IPS-18c (cell line): ENCODE measurements at regions not wholly inside any gene's neighbourhood (a gene's known extent, or its start where the extent isn't known, plus 50 kb on each side); places are given as distances from the start of the nearest gene placed in this dataset.
"Not testable (repeated sequence)": the region's sequence is repeated elsewhere in the genome, so short reads cannot be mapped to it uniquely, and the experiment has no call there.

Experiments used
- H3K4me3 ChIP-seq: 2 replicates; pipeline ENCODE4 v1.7.0; 2013; ENCODE audit warnings: low read depth, mild to moderate bottlenecking, low read length, moderate library complexity; ENCODE audit not compliant: insufficient read depth
- H3K9me3 ChIP-seq: one replicate; pipeline ENCODE4 v1.6.1; 2013; ENCODE audit warnings: mild to moderate bottlenecking, low read length, moderate library complexity; ENCODE audit not compliant: control insufficient read depth, insufficient read depth

DNA sequence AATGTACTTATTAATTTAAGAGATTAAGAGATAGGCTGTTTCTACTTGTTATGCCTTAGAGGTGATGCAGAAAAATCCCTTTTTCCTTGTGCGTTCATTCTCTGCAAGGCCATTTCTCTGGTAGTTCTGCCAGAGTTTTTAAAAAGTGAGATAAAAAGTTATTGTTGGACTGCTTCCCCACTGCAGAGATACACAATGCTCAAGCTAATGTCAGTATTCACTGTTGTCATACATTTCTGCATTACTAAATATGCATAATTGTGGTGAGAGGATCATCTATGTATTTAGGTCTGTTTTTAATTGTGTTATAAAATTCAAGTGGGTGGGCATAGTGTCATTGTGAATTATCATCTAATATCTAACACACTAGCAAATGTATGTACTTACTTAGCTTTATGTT is 600.4 kb downstream of the HTR1B start:
- Histone ChIP-seq H3K4me3 (no peak overlapping the region), H3K9me3 (no peaks in the 10 kb centered on the region)

DNA sequence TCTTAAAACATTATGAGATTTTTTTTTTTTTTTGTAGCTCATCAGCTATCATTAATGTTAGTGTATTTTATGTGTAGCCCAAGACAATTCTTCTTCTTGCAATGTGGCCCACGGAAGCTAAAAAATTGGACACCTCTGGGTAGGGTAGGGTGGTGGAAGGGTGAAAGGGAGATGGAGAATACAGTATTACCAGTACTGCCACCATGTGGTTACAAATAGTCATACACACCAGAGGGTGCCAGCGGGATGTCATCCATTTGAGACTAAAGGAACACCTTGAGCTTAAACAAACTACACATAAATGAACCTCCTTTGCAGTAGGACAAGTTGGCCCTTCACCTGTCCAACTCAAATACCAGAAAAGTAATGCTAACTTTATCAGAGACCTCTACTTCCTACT is 601.9 kb downstream of the HTR1B start:
- no peak overlapping the region for H3K4me3 ChIP-seq
- H3K9me3 ChIP-seq, result no peaks in the 10 kb centered on the region

DNA sequence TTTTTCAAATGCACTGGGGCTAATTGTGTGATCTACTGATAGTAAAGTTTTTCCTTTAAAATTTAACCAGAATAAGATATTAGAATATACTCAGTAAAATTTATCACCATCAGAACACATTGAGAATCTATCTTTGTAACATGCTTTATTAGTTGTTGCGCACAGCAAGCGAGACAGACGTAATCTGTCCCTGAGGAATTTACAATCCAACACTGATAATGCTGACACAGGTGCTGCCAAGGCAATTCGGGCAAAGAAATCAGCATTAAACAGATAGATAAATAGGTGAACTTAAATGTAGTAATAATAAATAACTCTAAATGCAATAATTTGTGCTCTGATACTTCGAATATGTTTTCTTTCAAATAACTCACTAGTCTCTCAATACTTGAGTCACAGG is 607.2 kb downstream of the HTR1B start:
- no peak overlapping the region for H3K4me3 ChIP-seq
- no peaks in the 10 kb centered on the region for H3K9me3 ChIP-seq

DNA sequence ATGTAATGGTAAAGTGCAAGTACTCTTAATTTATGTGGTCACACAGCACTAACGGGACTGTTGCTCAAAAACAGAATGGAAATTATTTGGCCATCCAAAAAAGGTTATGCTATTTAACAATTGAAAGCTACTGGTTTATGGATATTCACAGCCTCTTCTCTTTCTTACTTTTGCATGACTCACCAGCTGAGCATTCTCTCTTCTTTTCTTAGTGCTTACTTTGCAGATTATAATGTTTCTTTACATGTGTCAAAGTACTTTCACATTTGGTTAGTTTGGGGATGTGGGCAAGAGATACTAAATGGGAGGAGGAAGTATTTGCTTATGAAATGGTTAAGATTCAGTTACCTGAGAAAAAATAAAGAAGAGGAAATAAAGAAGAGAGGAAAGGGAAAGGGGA is 610.5 kb downstream of the HTR1B start:
- H3K9me3 ChIP-seq, result no peaks in the 10 kb centered on the region
- no peak overlapping the region for H3K4me3 ChIP-seq

DNA sequence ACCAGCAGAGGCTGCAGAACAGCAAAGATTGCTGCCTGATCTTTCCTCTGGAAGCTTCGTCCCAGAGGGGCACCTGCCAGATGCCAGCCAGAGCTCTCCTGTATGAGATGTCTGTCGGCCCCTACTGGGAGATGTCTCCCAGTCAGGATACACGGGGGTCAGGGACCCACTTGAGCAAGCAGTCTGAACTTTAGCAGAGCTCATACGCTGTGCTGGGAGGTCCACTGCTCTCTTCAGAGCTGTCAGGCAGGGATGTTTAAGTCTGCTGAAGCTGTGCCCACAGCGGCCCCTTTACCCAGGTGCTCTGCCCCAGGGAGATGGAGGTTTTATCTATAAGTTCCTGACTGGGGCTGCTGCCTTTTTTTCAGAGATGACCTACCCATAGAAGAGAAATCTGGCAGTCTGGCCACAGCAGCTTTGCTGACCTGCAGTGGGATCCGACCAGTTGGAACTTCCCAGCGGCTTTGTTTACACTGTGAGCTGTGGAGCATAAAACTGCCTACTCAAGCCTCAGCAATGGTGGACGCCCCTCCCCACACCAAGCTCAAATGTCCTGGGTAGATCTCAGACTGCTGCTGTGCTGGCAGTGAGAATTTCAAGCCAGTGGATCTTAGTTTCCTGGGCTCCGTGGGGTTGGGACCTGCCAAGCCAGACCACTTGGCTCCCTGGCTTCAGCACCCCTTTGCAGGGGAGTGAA is 613.9 kb downstream of the HTR1B start:
- H3K4me3 ChIP-seq, H3K9me3 ChIP-seq: not testable (repeated sequence)

DNA sequence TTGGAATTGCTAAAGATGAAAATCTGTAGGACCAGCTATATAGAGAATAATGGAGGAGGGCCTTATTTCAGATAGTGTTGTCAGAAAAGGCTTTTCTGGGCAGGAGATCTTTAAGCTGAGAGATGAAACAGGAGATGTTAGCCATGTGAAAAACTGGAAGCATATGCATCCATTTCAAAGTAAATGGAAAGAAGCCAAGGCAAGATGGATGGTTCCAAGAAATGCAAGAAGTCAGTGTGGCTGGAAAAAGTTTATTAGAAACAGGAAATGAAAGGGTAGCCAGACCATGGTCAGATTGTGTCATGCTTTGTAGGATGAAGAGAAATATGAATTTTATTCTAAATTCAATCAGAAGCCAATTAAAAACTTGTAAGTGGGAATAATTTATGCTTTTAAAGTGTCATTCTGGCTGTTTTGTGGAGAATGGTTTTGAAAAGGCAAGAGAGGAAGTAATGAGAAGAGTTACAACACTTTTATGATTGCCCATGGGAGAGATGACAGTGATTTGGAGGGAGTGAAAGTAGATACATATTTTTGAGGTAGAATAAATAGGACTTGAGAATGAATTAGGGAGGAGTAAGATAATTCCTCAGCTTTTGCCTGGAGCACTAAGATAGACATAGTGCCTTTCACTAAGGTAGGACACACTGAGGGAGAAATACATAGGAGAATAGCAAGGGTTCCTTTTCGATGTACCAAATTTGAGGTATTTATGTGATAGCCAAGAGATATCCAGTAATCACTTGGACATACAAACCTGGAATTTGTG is 620.1 kb downstream of the HTR1B start:
- no peak overlapping the region for H3K4me3 ChIP-seq
- no peaks in the 10 kb centered on the region for H3K9me3 ChIP-seq

DNA sequence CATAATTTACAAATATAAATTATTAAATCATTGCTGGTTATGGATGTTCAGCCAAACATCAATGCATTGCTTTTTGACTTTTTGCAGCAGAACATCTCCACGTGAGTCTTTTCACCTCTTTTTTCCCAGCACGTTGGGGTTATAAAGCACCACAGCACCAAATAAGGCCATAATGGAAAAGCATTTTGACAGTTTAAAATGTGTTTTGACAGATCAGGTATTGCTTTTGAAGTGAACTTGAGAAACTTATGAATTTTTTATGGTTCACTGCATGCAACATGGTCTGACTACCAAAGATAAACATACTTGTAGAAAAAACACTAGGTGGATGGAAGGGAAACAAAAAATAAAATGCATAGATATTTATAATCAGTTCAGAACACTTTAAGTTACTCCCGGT is 622.4 kb downstream of the HTR1B start:
- Histone ChIP-seq H3K9me3 (no peaks in the 10 kb centered on the region), H3K4me3 (no peak overlapping the region)

DNA sequence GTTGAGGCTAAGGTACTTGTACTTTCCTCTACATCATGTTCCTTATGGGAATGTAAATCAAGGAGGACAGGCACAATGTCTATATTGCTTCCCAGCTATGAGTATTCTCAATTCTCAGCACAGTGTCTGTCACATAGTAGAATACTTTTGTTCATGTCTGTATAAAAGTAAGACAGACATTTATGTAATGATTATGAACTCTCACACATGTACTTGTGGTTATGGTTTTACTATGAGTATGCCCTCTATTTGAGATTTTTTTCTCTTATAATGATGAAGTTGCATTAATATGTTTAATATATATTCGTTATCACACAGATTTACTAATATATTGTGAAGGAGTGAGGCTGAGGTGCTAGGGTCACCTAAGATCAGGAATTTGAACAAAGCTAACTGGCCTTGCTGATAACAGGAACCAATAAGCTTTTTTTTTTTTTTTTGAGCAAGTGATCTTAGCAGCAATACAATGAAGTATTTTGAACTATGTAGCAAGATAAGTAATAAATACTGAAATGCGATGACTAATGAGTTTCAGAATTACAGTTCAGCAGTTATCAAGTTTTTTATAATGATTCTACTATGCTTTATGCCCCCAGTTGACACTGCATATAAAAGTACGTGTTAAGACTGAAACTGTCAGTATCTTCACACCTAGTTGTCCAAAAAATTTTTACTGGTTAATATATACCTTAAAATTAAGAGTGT is 623.1 kb downstream of the HTR1B start:
- Histone ChIP-seq H3K4me3 (no peak overlapping the region), H3K9me3 (no peaks in the 10 kb centered on the region)

DNA sequence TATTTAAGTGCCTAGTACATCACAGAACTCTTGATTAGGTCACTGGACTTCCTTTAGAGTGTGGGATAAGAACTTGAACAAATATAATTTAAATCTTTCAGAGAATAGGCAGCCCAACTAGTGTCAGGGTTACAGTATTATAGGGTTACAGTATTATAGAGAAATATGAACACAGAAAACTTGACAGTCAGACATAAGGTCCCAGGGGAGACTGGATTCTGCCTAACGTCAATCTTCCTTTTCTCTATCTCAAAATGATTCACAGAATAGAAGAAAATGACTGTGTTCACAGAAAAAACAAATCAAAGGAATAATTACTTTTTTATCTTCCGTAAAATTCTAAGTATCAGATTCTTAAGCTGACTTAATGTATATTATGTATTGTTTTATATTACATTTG is 623.8 kb downstream of the HTR1B start:
- H3K9me3 ChIP-seq, result no peaks in the 10 kb centered on the region
- no peak overlapping the region for H3K4me3 ChIP-seq

DNA sequence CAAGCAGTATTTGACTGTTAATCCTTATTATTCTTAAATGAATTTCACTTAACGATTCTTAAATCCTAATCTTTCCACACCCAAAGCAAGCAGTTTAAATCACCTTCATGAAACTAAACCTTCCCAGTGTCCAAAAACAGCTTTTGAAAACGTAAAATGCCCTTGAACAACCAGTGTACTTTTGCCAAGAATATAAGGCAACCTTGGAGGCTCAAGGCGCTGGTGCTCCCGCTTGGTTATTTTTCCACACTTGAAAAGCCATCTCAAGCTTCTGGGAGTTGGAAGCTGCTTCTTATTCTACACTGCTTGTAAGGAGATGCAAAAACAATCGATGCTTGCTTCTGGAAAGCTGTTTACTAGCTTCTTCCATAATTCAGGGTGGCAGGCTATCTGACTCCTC is 625.7 kb downstream of the HTR1B start:
- Histone ChIP-seq H3K9me3 (no peaks in the 10 kb centered on the region), H3K4me3 (no peak overlapping the region)

DNA sequence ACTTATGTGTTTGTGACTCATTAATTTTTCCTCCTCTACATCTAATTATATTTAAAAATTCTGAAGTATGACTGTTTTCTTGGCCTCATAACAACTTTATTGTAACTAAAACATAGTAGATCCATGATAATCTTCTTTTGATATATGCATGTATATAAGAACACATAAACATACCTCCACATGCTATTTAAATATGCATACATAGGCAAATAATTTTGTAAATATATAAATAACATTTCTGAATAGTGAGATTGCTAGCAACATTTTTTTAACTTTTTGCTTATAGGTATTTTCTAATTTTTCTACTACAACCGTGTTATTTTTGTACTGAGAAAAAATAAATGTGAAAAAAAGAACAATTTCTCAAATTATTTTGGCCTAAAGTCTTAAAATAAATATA is 627.6 kb downstream of the HTR1B start:
- Histone ChIP-seq H3K4me3 (no peak overlapping the region), H3K9me3 (no peaks in the 10 kb centered on the region)

DNA sequence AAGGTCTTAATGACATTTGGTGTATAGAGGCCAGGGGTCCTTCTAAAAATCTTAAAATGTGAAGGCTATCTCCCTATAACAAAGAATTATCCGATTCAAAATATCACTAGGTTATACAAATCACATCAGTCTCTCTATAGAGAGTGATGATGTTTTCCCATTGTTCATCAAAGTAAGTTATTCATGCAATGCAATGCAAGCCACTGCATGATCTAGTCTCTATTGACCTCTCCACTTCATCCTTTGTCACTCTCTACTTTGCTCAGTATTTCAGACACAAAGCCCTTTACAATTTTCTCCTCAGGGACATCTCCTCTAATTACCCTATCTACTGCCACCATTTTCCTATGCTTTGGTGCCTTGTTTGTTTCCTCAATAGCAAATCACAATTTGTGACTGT is 628.0 kb downstream of the HTR1B start:
- H3K4me3 ChIP-seq, result no peak overlapping the region
- no peaks in the 10 kb centered on the region for H3K9me3 ChIP-seq

DNA sequence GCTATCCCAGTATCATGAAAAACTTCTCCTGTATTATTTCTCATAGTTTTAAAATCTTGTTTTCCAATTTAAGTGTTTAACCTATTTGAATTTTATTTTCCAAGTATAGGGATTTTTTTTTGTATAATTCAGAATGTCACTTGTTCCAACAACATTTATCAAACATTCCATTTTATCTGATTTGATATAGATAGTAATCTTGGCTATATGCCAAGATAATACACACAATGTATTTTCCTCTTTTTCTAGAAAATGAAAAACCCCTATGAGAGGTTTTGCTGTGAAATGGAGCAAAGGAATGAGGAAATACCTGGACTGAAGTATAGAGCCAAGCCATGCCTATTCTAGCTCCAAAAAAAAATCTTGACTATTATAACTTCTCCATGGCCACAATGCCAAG is 628.9 kb downstream of the HTR1B start:
- Histone ChIP-seq H3K4me3 (no peak overlapping the region), H3K9me3 (no peaks in the 10 kb centered on the region)

DNA sequence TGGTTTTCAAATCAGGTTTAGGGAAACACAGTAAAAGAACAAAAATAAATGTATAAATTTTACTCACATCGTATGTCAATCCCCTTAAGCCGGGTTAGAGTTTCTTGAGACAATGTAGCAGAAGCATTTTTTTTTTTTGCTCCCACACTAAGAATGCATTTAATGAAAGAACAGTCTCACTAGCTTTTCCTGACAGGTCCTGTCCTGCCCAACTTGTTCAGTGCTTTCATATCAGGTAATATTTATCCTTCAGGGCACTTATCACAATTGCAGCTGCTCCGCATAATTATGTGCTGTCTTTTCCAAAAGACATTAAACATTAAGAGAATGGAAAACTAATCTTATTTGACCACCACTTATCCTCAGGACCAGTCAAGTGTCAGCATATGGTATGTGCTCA is 632.0 kb downstream of the HTR1B start:
- Histone ChIP-seq H3K4me3 (no peak overlapping the region), H3K9me3 (no peaks in the 10 kb centered on the region)

DNA sequence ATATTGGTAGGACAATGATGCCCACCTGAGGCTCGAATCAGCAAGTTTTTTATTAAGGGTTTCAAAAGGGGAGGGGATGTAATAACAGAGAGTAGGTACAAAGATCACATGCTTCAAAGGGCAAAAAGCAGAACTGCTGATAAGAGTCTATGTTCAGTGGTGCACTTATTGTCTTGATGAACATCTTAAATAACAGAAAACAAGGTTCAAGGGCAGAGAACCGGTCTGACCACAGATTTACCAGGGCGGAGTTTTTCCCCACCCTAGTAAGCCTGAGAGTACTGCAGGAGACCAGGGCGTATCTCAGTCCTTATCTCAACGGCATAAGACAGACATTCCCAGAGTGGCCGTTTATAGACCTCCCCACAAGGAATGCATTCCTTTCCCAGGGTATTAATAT is 639.7 kb downstream of the HTR1B start:
- H3K9me3 ChIP-seq, H3K4me3 ChIP-seq: not testable (repeated sequence)

DNA sequence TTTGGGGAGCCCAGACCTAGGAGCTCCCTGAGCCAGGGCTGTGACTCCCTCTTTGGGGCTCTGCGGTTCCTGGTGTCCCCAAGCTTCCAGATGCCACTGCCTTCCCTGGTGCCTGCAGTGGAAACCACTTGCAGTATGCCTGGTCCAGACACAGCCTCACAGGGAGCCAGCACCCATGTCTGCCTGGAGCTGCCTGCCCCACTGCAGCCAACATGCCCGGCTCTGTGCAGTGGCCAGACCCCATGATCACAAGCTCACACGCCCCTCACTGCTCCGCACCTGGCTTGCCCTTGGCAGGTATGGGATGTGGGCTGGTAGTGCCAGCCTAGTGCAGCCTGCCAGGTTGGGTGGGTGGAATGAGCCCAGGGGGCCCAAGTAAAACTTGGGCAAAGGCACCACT is 644.8 kb downstream of the HTR1B start:
- H3K4me3 ChIP-seq, result no peak overlapping the region
- H3K9me3 ChIP-seq, result no peaks in the 10 kb centered on the region

DNA sequence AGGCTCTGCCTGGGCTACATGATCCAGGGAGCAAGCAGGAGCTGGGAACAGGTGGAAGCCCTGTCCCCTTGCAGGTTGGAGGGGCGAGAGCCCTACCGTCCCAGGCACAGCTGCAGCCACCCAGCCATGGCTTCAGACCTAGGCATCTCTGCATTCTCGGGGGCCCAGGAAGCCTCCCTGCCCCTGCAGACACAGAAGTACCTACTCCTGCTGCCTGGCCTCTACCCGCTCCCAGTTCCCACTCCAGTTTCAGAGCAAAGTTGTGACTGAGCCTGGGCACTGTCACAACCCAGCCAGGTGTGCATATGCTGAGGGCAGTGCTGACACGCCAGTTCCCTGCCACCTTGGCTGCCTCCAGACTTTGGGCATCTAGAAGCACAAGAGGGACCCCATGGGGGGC is 645.9 kb downstream of the HTR1B start:
- H3K9me3 ChIP-seq, result no peaks in the 10 kb centered on the region

More for the DNA sequence above, 645.9 kb downstream of the HTR1B start:
- no peak overlapping the region for H3K4me3 ChIP-seq
